ENCODE measurements at regions not wholly inside any gene's neighbourhood (a gene's known extent, or its start where the extent isn't known, plus 50 kb on each side); places are given as distances from the start of the nearest gene placed in this dataset.

DNA sequence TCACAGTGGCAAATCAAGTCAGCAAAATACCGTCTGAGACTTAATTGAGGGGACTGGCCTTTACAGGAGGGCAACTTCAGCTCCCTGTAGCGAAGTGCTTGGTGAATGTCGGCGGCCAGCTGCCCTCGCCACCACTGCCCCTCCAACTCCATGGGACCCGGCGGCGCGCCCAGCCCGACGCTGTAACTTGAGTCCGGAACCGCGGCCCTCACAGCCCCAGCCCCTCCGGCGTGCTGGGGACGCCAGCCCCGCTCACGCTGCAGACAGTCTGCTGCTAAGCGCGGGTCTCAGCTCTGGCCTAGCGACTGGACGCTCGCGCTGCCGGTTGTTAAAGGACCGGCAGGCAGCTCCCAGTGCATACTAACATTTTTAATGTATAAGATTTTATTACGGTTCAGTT is 113.4 kb upstream of the NUPR2 start:
- TF ChIP-seq, protein P1, sequence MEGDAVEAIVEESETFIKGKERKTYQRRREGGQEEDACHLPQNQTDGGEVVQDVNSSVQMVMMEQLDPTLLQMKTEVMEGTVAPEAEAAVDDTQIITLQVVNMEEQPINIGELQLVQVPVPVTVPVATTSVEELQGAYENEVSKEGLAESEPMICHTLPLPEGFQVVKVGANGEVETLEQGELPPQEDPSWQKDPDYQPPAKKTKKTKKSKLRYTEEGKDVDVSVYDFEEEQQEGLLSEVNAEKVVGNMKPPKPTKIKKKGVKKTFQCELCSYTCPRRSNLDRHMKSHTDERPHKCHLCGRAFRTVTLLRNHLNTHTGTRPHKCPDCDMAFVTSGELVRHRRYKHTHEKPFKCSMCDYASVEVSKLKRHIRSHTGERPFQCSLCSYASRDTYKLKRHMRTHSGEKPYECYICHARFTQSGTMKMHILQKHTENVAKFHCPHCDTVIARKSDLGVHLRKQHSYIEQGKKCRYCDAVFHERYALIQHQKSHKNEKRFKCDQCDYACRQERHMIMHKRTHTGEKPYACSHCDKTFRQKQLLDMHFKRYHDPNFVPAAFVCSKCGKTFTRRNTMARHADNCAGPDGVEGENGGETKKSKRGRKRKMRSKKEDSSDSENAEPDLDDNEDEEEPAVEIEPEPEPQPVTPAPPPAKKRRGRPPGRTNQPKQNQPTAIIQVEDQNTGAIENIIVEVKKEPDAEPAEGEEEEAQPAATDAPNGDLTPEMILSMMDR (conservative IDR thresholded peaks at IDR 0.05; ENCODE audit: low read depth, low read length) = no peak
- no peak for TF ChIP-seq EZH2 (IDR thresholded peaks at IDR 0.05; ENCODE audit: borderline replicate concordance, low read depth, low read length, poor library complexity, severe bottlenecking)

All from A673 (cell line).